GM23248 (cell line): ENCODE measurements at regions not wholly inside any gene's neighbourhood (a gene's known extent, or its start where the extent isn't known, plus 50 kb on each side); places are given as distances from the start of the nearest gene placed in this dataset.

Experiments used
- DNase-seq: peaks from one replicate; pipeline ENCODE4 v3.0.0-alpha.2; 2015
- H2AFZ ChIP-seq: fragments of 200-600 bp; sonication (generic); 2 replicates; pipeline ENCODE4 v1.6.1; 2016; ENCODE audit warnings: antibody characterized with exemption
- H3F3A ChIP-seq: fragments of 200-600 bp; sonication (generic); 2 replicates; pipeline ENCODE4 v1.6.1; 2016; ENCODE audit warnings: mild to moderate bottlenecking, antibody characterized with exemption, mixed run types; ENCODE audit not compliant: insufficient read depth
- H3K27ac ChIP-seq: fragments of 200-600 bp; sonication (generic); 2 replicates; pipeline ENCODE4 v1.5.1; 2016; ENCODE audit warnings: mild to moderate bottlenecking
- H3K27me3 ChIP-seq: fragments of 200-600 bp; sonication (generic); replicated peaks from 2 replicates; pipeline ENCODE4 v1.6.1; 2016; ENCODE audit warnings: mild to moderate bottlenecking; ENCODE audit not compliant: insufficient read depth
- H3K36me3 ChIP-seq: fragments of 200-600 bp; sonication (generic); 2 replicates; pipeline ENCODE4 v1.6.1; 2016; ENCODE audit warnings: low read depth, mild to moderate bottlenecking
- H3K4me1 ChIP-seq: fragments of 200-600 bp; sonication (generic); 2 replicates; pipeline ENCODE4 v1.6.1; 2016; ENCODE audit warnings: mild to moderate bottlenecking; ENCODE audit not compliant: insufficient read depth
- H3K4me2 ChIP-seq: fragments of 200-600 bp; sonication (generic); one replicate; pipeline ENCODE4 v1.6.1; 2016; ENCODE audit warnings: mild to moderate bottlenecking; ENCODE audit not compliant: unreplicated experiment
- H3K4me3 ChIP-seq: fragments of 200-600 bp; sonication (generic); 2 replicates; pipeline ENCODE4 v1.5.1; 2016; ENCODE audit warnings: mild to moderate bottlenecking
- H3K79me2 ChIP-seq: fragments of 200-600 bp; sonication (generic); 2 replicates; pipeline ENCODE4 v1.6.1; 2016; ENCODE audit warnings: mild to moderate bottlenecking; ENCODE audit not compliant: insufficient read depth
- H3K9ac ChIP-seq: fragments of 200-600 bp; sonication (generic); 2 replicates; pipeline ENCODE4 v1.6.1; 2016; ENCODE audit warnings: mild to moderate bottlenecking
- H3K9me2 ChIP-seq: fragments of 200-600 bp; sonication (generic); 2 replicates; pipeline ENCODE4 v1.6.1; 2016; ENCODE audit warnings: mixed run types, mild to moderate bottlenecking, moderate library complexity; ENCODE audit not compliant: insufficient read depth
- H3K9me3 ChIP-seq: fragments of 200-600 bp; sonication (generic); one replicate; pipeline ENCODE4 v1.6.1; 2017; ENCODE audit warnings: low read depth
- H4K20me1 ChIP-seq: fragments of 200-600 bp; sonication (generic); 2 replicates; pipeline ENCODE4 v1.6.0; 2016; ENCODE audit not compliant: insufficient read depth
- EZH2 ChIP-seq: fragments of 200-600 bp; sonication (generic); IDR thresholded peaks from 2 replicates; pipeline ENCODE4 v1.6.1; 2018; ENCODE audit warnings: antibody characterized with exemption, mild to moderate bottlenecking; ENCODE audit not compliant: insufficient read depth, poor library complexity, severe bottlenecking
- EZH2phosphoT487 ChIP-seq: fragments of 200-600 bp; sonication (generic); IDR thresholded peaks from 2 replicates; pipeline ENCODE4 v1.6.1; 2018; ENCODE audit warnings: antibody characterized with exemption, moderate library complexity, mild to moderate bottlenecking, low read depth; ENCODE audit not compliant: insufficient read depth
- WGBS, 2 experiments: methylation state at CpG; one replicate each; pipeline ENCODE4 v1.1.6; 2015 to 2017; ENCODE audit warnings: low lambda C conversion rate in 2 of 2, low coverage in 1 of 2; ENCODE audit errors: missing lambda C conversion rate in 2 of 2; 5-methylcytosine and 5-hydroxymethylcytosine counted together
- in situ Hi-C: fragments of 300-500 bp; cut with MboI; formaldehyde crosslinking; loops from 2 replicates; pipeline ENCODE4 v1.15.0; 2020

GRCh38 chr9:134258828-134259546 is 67.3 kb upstream of the RXRA start:
- Histone ChIP-seq H3K79me2 (no peaks in the 10 kb centered on the region), H3K27ac (no peak overlapping the region), H3K27me3 (peaks cover 6% of the 10 kb centered on the region; the same call in 1 of the 2 replicates), H3K9me2 (no peaks in the 10 kb centered on the region), H3F3A (no peaks in the 10 kb centered on the region), H3K9ac (no peak overlapping the region), H3K9me3 (no peaks in the 10 kb centered on the region), H3K4me3 (no peak overlapping the region), H3K36me3 (no peaks in the 10 kb centered on the region), H2AFZ (no peak overlapping the region), H3K4me2 (no peak overlapping the region), H4K20me1 (no peaks in the 10 kb centered on the region), H3K4me1 (0 out of 2 replicates have a peak, but pooled peaks cover under 1% of the 10 kb centered on the region)
- TF ChIP-seq EZH2 (no peak), EZH2phosphoT487 (no peak)
- no peak for DNase-seq
- WGBS, 2 experiments = 68 to 70% methylated on average over 10 to 11 of the region's 11 CpGs
- in situ Hi-C loops = no loop called here

- H2AFZ ChIP-seq = no peak overlapping the region
These were observed 66.5 kb upstream of the RXRA start for GRCh38 chr9:134259708-134260107.

GRCh38 chr9:134260801-134261200 is 65.5 kb upstream of the RXRA start:
- Histone ChIP-seq H3K9me3 (no peaks in the 10 kb centered on the region), H3K36me3 (no peaks in the 10 kb centered on the region), H2AFZ (no peak overlapping the region), H3K4me2 (no peak overlapping the region), H3K9me2 (no peaks in the 10 kb centered on the region), H3K27ac (no peak overlapping the region), H3K79me2 (no peaks in the 10 kb centered on the region), H3K27me3 (peaks cover 7% of the 10 kb centered on the region), H3K4me1 (no peaks in the 10 kb centered on the region), H4K20me1 (no peaks in the 10 kb centered on the region), H3K4me3 (no peak overlapping the region), H3F3A (no peaks in the 10 kb centered on the region), H3K9ac (no peak overlapping the region)
- no peak for DNase-seq
- 71 to 81% methylated on average over 18 of the region's 18 CpGs for WGBS, 2 experiments
- TF ChIP-seq EZH2 (no peak), EZH2phosphoT487 (no peak)
- in situ Hi-C loops = no loop called here

More at GRCh38 chr9:134259708-134260107, 66.5 kb upstream of the RXRA start:
- H3K79me2 ChIP-seq = no peaks in the 10 kb centered on the region
- 0 out of 2 replicates have a peak, but pooled peaks cover 6% of the 10 kb centered on the region for H3K27me3 ChIP-seq
- no peak overlapping the region for H3K27ac ChIP-seq
- H4K20me1 ChIP-seq = no peaks in the 10 kb centered on the region
- no peaks in the 10 kb centered on the region for H3K9me3 ChIP-seq
- no peak overlapping the region for H3K9ac ChIP-seq
- H3K9me2 ChIP-seq = no peaks in the 10 kb centered on the region
- H3F3A ChIP-seq = no peaks in the 10 kb centered on the region
- H3K4me2 ChIP-seq = no peak overlapping the region
- H3K4me3 ChIP-seq = no peak overlapping the region
- H3K36me3 ChIP-seq = no peaks in the 10 kb centered on the region
- no peak for DNase-seq
- H3K4me1 ChIP-seq = no peaks in the 10 kb centered on the region
- in situ Hi-C loops = no loop called here
- TF ChIP-seq EZH2 (no peak), EZH2phosphoT487 (no peak)
- 78 to 79% methylated on average over 11 to 14 of the region's 14 CpGs for WGBS, 2 experiments

DNA sequence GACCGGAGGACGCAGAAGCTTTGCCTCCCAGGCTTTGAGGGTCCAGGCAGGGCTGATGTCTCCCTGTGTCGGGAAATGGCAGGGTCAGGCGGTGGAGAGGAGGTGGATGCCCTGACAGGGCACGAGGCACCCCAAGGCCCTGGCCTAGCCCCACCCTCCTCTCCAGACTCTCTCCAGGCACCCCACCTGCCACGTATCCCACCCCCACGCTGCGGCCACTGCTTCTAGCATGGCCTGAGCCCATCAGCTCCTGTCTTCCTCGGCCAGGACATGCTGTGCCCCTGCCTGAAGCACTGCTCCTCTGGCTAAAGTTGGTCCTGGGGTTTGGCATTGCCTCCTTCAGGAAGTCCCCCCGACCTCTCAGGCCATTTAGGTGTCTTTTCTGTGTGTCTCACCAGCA is 64.2 kb upstream of the RXRA start:
- Histone ChIP-seq H3F3A (no peaks in the 10 kb centered on the region), H3K79me2 (no peaks in the 10 kb centered on the region), H3K9me3 (no peaks in the 10 kb centered on the region), H4K20me1 (no peaks in the 10 kb centered on the region), H3K27me3 (peaks cover 14% of the 10 kb centered on the region), H3K36me3 (no peaks in the 10 kb centered on the region), H2AFZ (no peak overlapping the region), H3K4me3 (no peak overlapping the region), H3K9me2 (no peaks in the 10 kb centered on the region), H3K9ac (no peak overlapping the region), H3K4me2 (no peak overlapping the region), H3K27ac (no peak overlapping the region), H3K4me1 (no peaks in the 10 kb centered on the region)
- no peak for TF ChIP-seq EZH2
- TF ChIP-seq EZH2phosphoT487 = no peak
- 79 to 82% methylated on average over 8 to 9 of the region's 10 CpGs for WGBS, 2 experiments
- DNase-seq = no peak
- in situ Hi-C loops = no loop called here
